HL-60 (cell line): ENCODE measurements at regions not wholly inside any gene's neighbourhood (a gene's known extent, or its start where the extent isn't known, plus 50 kb on each side); places are given as distances from the start of the nearest gene placed in this dataset.

Experiments used
- DNase-seq, 2 experiments: peaks; one replicate each; pipeline ENCODE4 v3.0.0-alpha.2; 2010 to 2020; ENCODE audit warnings: low read depth in 1 of 2, low spot score in 1 of 2
- H3K27ac ChIP-seq: fragments of 250-450 bp; sonication (Bioruptor Pico); replicated peaks from 2 replicates; pipeline ENCODE4 v1.5.1; 2020; ENCODE audit warnings: mild to moderate bottlenecking, moderate library complexity
- H3K27me3 ChIP-seq: fragments of 250-450 bp; sonication (Bioruptor Pico); 2 replicates; pipeline ENCODE4 v1.5.1; 2021; ENCODE audit warnings: mild to moderate bottlenecking, moderate library complexity; ENCODE audit not compliant: insufficient read depth, poor library complexity, severe bottlenecking
- H3K4me3 ChIP-seq: replicated peaks from 2 replicates; pipeline ENCODE4 v1.5.1; 2011; ENCODE audit warnings: mild to moderate bottlenecking, control low read depth, low read length; ENCODE audit not compliant: insufficient read depth
- CTCF ChIP-seq: IDR thresholded peaks from one replicate; pipeline ENCODE4 v1.5.1; 2011; ENCODE audit warnings: low read length, control low read depth, inconsistent platforms; ENCODE audit not compliant: insufficient read depth
- GABPA ChIP-seq: IDR thresholded peaks from 2 replicates; pipeline ENCODE4 v1.6.1; 2012; ENCODE audit warnings: low read depth
- POLR2AphosphoS5 ChIP-seq: IDR thresholded peaks from 2 replicates; pipeline ENCODE4 v1.6.1; 2012; ENCODE audit warnings: low read depth
- REST ChIP-seq: IDR thresholded peaks from 2 replicates; pipeline ENCODE4 v1.6.1; 2012; ENCODE audit warnings: low read depth; ENCODE audit not compliant: insufficient replicate concordance
- SPI1 ChIP-seq: IDR thresholded peaks from 2 replicates; pipeline ENCODE4 v1.6.1; 2012; ENCODE audit warnings: low read depth, mild to moderate bottlenecking, borderline replicate concordance

GRCh38 chr3:111332488-111333080 is 209.4 kb upstream of the CD96 start:
- Histone ChIP-seq H3K27me3 (no peaks in the 10 kb centered on the region), H3K27ac (no peak overlapping the region), H3K4me3 (no peak overlapping the region)
- DNase-seq, result no peak
- TF ChIP-seq CTCF (no peak), POLR2AphosphoS5 (no peak), SPI1 (no peak), REST (no peak), GABPA (no peak)

- no peak overlapping the region for H3K27ac ChIP-seq
Measured at GRCh38 chr3:111333642-111334041, 208.4 kb upstream of the CD96 start.

More at GRCh38 chr3:111333642-111334041, 208.4 kb upstream of the CD96 start:
- no peak for TF ChIP-seq SPI1
- TF ChIP-seq GABPA, result no peak
- TF ChIP-seq REST, result no peak
- TF ChIP-seq CTCF, result no peak
- TF ChIP-seq POLR2AphosphoS5, result no peak
- no peak for DNase-seq
- no peaks in the 10 kb centered on the region for H3K27me3 ChIP-seq
- no peak overlapping the region for H3K4me3 ChIP-seq
